ENCODE measurements at regions not wholly inside any gene's neighbourhood (a gene's known extent, or its start where the extent isn't known, plus 50 kb on each side); places are given as distances from the start of the nearest gene placed in this dataset.

- Histone ChIP-seq H3K79me2 (ENCODE audit: insufficient read depth, low read length) (no peaks in the 10 kb centered on the region), H4K20me1 (ENCODE audit: insufficient read depth, low read length, poor library complexity, severe bottlenecking) (no peaks in the 10 kb centered on the region), H2AFZ (ENCODE audit: low read length) (no peak overlapping the region), H3K4me2 (ENCODE audit: low read depth, low read length, poor library complexity, severe bottlenecking) (no peak overlapping the region), H3F3A (ENCODE audit: low read depth) (no peaks in the 10 kb centered on the region), H3K4me1 (ENCODE audit: insufficient read depth, low read length, poor library complexity, severe bottlenecking) (no peaks in the 10 kb centered on the region), H3K36me3 (ENCODE audit: insufficient read depth, low read length) (no peaks in the 10 kb centered on the region), H3K9me2 (replicated peaks; ENCODE audit: low read depth, low read length) (no peaks in the 10 kb centered on the region), H3K27me3 (ENCODE audit: insufficient read depth, low read length, poor library complexity, severe bottlenecking) (no peaks in the 10 kb centered on the region), H3K9me3 (ENCODE audit: insufficient read depth, low read depth, low read length) (peaks cover 19% of the 10 kb centered on the region; the same call in 1 of the 2 replicates), H3K9ac (ENCODE audit: low read depth, low read length, poor library complexity, severe bottlenecking) (no peak overlapping the region), H3K4me3 (ENCODE audit: low read length, poor library complexity, severe bottlenecking) (no peak overlapping the region)
- TF ChIP-seq EZH2phosphoT487 (IDR thresholded peaks at IDR 0.05; ENCODE audit: borderline replicate concordance), result no peak
- no peak for TF ChIP-seq CTCF (conservative IDR thresholded peaks at IDR 0.05; ENCODE audit: low read length)
Observed at GRCh38 chr10:130511766-130512165, 375.6 kb downstream of the GLRX3 start.

GRCh38 chr10:130512936-130513335 lies 376.7 kb downstream of the GLRX3 start:
- H3K4me1 ChIP-seq (ENCODE audit: insufficient read depth, low read length, poor library complexity, severe bottlenecking), result no peaks in the 10 kb centered on the region
- no peaks in the 10 kb centered on the region for H3K9me2 ChIP-seq (replicated peaks; ENCODE audit: low read depth, low read length)
- H3K27me3 ChIP-seq (ENCODE audit: insufficient read depth, low read length, poor library complexity, severe bottlenecking), result no peaks in the 10 kb centered on the region
- no peak overlapping the region for H3K9ac ChIP-seq (ENCODE audit: low read depth, low read length, poor library complexity, severe bottlenecking)
- H3F3A ChIP-seq (ENCODE audit: low read depth), result no peaks in the 10 kb centered on the region
- TF ChIP-seq CTCF (conservative IDR thresholded peaks at IDR 0.05; ENCODE audit: low read length) (no peak), EZH2phosphoT487 (IDR thresholded peaks at IDR 0.05; ENCODE audit: borderline replicate concordance) (no peak)
- no peaks in the 10 kb centered on the region for H3K36me3 ChIP-seq (ENCODE audit: insufficient read depth, low read length)
- no peak overlapping the region for H2AFZ ChIP-seq (ENCODE audit: low read length)
- no peaks in the 10 kb centered on the region for H4K20me1 ChIP-seq (ENCODE audit: insufficient read depth, low read length, poor library complexity, severe bottlenecking)
- no peak overlapping the region for H3K4me3 ChIP-seq (ENCODE audit: low read length, poor library complexity, severe bottlenecking)
- no peak overlapping the region for H3K4me2 ChIP-seq (ENCODE audit: low read depth, low read length, poor library complexity, severe bottlenecking)
- H3K79me2 ChIP-seq (ENCODE audit: insufficient read depth, low read length), result no peaks in the 10 kb centered on the region
- H3K9me3 ChIP-seq (ENCODE audit: insufficient read depth, low read depth, low read length), result peaks cover 21% of the 10 kb centered on the region; the same call in 1 of the 2 replicates

- H3K4me2 ChIP-seq (ENCODE audit: low read depth, low read length, poor library complexity, severe bottlenecking), result no peak overlapping the region
Observed at GRCh38 chr10:130513686-130514476, 377.7 kb downstream of the GLRX3 start.

More at GRCh38 chr10:130513686-130514476, 377.7 kb downstream of the GLRX3 start:
- Histone ChIP-seq H3K79me2 (ENCODE audit: insufficient read depth, low read length) (no peaks in the 10 kb centered on the region), H2AFZ (ENCODE audit: low read length) (no peak overlapping the region), H3K9me2 (replicated peaks; ENCODE audit: low read depth, low read length) (no peaks in the 10 kb centered on the region), H3K9me3 (ENCODE audit: insufficient read depth, low read depth, low read length) (peaks cover 19% of the 10 kb centered on the region; the same call in 1 of the 2 replicates), H3K4me3 (ENCODE audit: low read length, poor library complexity, severe bottlenecking) (no peak overlapping the region), H3K4me1 (ENCODE audit: insufficient read depth, low read length, poor library complexity, severe bottlenecking) (no peaks in the 10 kb centered on the region), H4K20me1 (ENCODE audit: insufficient read depth, low read length, poor library complexity, severe bottlenecking) (no peaks in the 10 kb centered on the region), H3F3A (ENCODE audit: low read depth) (no peaks in the 10 kb centered on the region), H3K27me3 (ENCODE audit: insufficient read depth, low read length, poor library complexity, severe bottlenecking) (no peaks in the 10 kb centered on the region), H3K36me3 (ENCODE audit: insufficient read depth, low read length) (no peaks in the 10 kb centered on the region), H3K9ac (ENCODE audit: low read depth, low read length, poor library complexity, severe bottlenecking) (no peak overlapping the region)
- TF ChIP-seq EZH2phosphoT487 (IDR thresholded peaks at IDR 0.05; ENCODE audit: borderline replicate concordance), result no peak
- no peak for TF ChIP-seq CTCF (conservative IDR thresholded peaks at IDR 0.05; ENCODE audit: low read length)
